SW 1271 (cell line): ENCODE measurements at regions not wholly inside any gene's neighbourhood (a gene's known extent, or its start where the extent isn't known, plus 50 kb on each side); places are given as distances from the start of the nearest gene placed in this dataset.

Experiments used
- DNase-seq, 2 experiments: peaks; one replicate each; lab custom pipeline; 2025; lab: John Stamatoyannopoulos, UW

DNA sequence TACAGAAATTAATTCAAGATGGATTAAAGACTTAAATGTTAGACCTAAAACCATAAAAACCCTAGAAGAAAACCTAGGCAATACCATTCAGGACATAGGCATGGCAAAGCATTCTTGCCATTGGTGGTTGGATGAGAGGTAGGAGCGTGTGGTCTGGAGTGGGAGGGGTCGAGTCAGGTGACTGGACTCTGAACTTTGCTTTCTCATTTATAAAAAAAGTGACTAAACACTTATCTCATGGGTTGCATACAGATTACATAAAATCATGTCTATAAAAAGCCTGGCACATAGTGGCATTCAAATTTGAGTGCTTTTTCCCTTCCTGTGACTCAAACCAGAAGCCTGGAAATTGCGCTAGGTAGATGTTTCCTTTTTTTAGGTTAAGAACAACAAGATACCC lies 159.7 kb upstream of the SHISA6 start:
- DNase-seq = no peak

DNA sequence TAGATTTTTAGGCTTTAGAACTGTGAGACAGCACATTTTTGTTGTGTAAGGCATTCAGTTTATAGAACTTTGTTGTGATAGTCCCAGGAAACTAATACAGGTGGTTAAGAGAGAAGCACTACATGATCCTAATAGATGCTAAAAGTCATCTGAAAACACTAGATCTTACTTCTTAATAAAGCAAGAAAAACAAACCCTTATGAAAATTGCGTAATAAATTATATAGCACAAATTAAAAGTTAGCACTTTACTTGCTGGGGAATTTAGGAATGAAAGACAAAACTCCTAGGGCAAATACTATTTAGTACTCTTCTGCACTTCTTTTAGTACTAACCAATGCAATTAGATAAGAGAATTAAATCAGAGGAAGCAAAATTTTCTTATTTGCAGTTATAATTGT lies 163.3 kb upstream of the SHISA6 start:
- no peak for DNase-seq

DNA sequence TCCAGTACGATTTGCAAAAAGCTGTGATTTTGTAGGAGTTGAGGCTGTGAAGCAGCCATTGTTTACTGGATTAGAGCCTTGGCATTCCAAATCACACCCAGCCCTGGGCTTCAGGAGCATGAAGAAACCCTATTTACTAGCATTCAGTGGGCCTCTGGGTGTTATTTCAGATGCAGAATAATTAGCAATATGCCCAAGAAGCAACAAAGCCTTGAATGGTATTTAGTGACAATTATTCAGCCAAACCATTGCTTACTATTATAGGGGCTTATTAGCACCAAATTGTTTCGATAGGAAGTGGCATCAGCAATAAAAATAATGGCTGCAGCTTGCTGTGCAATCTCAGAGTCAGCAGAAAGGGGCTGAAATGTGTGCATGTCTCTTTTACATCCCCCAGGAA lies 166.6 kb upstream of the SHISA6 start:
- DNase-seq = no peak

DNA sequence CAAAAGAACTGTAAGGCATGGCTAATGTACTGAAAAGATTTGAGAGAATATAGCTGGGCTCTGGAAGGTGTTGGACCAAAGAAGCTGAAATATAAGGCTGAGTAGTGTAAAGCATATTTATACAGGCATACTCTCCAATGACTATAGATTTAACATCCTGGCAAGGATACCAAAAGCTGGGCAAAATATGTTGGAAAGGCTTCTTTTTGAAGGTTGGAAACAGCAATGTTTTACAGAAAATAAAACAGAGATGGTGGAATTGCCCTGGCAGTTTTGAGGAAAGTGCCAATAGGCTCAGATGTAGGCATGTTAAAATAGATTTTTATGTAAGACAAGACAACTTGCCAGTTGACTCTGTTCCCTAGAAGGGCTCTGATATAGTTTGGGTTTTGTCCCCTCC lies 184.1 kb upstream of the SHISA6 start:
- no peak for DNase-seq

DNA sequence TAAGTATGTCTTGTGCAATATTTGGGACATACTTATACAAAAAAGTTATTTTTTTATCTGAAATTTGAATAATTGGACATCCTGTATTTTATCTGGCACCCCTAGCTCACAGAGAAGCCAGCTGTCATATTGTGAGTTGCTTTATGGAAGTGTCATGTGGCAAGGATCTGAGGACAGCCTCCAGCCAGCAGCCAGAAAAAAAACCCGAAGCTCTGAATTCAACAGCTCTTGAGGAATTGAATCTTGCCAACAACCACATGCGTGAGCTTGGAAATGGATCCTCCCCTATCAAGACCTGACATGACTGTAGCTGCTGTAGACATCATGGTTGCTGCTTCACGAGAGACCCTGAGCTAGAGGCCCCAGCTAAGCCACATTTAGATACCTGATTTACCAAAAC lies 187.2 kb upstream of the SHISA6 start:
- no peak for DNase-seq

DNA sequence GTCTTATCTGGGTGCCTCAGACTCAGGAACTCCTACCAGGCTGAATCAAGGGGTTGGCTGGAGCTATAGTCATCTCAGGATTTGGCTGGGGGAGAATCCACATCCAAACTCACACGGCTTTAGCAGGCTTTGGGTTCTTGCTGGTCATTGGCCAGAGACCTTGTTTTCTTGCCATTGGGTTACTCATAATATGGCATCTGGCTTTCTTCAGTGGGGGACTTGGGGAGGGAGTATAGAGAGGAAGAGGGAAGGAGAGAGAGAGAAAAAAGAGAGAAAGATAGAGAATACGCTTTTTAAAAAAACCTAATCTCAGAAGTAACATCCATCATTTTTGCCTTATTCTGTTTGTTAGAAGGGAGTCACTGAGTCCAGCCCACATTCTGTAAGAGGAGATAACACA lies 191.5 kb upstream of the SHISA6 start:
- DNase-seq = no peak

DNA sequence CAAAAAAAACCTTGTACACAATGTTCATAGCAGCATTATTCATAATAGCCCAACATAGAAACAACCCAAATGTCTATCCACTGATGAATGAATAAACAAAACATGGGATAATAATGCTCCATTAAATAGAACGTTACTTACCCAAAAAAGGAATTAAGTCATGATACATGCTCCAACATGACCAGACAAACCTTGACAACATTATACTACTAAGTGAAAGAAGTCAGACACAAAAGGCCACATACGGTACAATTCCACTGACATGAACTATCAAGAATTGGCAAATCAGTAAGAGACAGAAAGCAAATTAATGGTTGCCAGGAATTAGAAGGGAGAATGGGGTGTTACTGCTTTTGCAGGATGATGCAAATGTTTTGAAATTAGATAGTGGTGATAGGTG lies 193.8 kb upstream of the SHISA6 start:
- no peak for DNase-seq

DNA sequence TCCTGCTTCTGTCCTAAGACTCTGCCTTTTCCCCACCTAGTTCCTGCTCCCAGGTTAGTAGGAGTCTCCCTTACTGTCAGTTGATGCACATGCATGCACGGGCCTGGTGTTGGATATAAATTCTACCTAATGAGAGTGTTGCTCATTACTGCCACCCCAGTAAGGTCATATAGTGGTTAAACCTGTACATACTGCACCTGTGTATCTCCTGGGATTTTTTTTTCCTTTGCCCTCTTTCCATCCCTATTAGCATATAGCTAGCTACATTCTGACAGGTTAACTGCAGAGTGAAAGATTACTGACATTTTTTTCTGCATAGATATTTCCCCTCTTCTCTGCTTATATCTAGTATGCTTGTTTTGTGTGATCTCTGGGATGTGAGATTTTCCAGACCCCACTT lies 201.5 kb upstream of the PIRT start:
- DNase-seq = no peak

DNA sequence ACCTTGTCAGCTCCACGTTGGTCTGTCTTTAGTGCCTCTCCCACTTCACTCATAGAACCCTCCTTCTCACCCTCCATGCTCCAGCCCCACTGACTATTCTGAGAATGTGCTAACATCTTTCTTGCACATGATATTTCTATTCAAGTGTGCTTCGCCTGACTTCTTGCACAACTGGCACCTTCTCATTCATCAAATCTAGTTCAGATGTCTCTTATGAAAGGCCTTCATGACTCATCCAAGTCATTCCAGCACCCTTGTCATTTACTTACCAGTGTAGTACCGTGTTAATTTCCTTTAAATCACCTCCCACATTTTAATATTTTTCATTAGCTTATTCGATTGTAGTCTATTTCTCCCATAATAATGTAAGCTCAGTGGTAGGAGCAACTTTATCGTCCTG lies 197.8 kb upstream of the PIRT start:
- DNase-seq = no peak

DNA sequence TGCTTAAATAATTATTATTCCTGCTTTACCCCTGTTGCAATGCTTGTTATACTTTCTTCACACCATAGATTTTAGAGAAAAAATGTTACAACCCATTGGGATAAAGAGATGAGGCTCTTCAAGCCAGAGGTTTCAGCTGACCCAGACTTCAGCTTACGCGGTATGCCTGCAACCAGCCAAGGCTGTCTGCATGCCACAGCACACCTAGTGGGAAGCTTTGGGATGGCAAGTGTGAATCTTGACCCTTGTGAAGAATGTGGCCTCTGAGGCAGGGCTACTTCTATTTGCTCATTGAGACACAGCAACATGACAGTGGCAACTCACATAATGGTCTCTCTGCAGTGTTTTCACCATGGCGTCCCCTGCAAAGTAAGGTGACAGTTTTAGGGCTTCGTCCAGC lies 193.9 kb upstream of the PIRT start:
- no peak for DNase-seq

DNA sequence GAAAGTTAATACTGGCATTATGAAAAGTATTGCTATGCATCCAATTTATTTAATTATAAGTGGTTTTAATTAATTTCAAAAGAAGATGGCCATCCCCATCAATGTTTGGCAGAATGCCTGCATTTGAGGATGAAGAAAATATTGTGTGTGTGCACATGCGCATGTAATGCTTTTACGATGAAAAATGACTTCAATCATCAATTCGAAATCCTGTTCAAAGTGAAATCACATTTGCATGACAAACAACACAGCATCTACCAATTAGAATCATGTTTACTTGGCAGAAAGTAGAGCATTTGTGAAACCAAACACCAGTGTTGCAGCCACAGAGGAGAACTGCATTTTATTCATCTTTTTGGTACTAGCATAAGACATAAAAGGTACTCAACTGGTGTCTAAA lies 191.9 kb upstream of the PIRT start:
- DNase-seq = no peak

DNA sequence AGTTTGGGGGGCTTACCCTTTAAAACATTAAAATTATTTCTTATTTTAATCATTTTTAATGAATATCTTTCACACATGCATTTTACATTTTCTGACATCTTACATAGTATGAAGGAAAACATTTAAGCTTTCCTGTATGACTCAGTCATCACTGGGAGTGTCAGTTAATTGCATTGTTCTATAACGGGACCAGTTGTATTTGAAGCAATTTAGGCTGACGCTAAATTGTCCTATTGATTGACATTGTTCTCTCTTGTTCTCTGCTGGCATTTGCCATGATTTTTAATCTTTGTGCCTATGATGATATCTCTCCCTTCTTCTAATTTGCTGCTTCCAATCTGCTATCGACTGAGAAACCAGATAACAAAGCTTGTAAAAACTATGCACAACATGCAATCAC lies 190.5 kb upstream of the PIRT start:
- DNase-seq = no peak

DNA sequence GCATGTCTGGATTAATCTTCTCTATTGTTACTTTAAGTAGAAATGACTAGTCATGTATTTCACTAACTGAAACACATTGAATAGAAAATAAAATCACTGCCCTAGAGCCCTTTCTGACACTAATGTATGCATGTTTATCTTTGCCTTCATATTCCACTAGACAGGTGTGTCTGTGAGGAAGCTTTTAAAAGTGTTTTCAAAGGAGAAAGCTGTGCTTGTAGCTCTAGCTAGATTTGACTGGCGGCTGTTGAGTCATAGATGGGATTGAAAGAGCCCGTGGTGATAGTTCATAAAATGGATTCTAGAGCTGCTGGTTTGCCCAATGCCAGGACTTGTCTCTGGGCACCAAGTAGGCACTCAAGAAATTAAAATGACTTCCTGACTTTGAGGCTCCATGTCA lies 189.0 kb upstream of the PIRT start:
- no peak for DNase-seq

DNA sequence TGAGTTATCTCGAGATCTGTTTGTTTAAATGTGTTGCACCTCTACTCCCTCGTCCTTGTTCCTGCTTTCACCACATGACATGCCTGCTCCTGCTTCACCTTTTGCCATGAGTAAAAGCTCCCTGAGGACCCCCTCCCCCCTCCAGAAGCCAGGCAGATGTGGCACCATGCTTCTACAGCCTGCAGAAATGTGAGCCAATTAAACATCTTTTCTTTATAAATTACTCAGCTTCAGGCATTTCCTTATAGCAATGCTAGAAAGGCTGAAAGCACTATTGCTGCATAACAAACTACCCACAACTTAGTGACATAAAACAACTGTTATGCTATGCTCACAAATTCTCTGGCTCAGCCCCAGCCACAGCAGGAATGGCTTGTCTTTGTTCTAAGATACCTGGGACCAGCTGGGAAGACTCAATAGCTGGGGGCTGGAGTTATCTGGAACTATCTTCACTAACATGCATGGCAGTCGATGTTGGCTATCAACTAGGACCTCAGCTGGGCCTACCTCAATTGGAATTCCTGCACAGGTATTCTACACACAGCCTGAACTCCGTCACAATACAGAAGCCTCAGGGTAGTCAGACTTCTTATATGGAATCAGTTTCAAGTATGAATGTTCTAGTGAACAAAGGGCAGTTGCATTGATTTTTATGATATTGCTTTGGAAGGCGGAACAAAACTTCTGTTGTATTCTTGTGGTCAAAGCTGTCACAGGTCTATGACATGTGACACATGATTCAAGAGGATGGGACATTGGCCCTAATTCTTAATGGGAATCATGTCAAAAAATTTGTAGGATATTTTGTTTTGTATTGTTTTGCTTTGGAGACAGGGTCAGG lies 186.0 kb upstream of the PIRT start:
- no peak for DNase-seq

DNA sequence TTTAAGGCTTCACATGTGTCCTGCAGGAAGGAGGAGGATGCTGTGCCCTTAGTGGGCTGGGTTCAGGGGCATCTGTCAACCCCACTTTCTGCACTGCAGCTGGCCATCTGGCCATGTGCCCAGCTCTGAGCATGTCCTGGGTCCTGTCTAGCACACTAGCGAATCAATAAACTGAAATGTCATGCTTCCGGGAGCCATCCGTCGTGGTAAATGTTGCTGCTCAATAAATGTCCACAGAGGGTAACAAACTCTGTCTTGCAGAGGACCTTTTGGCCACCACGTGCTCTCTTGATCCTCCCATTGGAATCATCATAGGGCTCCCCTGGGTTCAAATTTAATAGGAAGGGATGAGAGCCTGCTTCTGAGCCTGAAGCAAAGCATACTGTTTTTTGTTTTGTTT lies 168.6 kb upstream of the PIRT start:
- no peak for DNase-seq

DNA sequence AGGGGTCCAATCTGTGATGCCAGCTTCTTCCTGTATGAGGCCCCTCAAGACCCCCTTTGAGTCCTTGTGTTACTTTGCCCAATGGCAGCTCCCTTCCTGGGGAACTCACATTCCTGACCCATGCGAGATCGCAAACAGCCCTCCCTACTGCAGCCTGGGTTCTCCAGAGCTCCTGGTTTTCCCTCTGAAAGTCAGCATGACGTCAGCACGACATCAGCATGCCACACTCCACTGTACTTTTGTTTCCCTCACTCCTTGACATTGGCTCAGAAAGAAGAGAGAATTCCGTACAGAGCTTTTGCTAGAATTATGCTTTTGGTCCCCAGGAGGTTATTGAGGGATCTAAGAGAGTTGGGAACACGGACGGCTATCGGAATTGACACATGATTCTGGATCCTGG lies 168.1 kb upstream of the PIRT start:
- no peak for DNase-seq

DNA sequence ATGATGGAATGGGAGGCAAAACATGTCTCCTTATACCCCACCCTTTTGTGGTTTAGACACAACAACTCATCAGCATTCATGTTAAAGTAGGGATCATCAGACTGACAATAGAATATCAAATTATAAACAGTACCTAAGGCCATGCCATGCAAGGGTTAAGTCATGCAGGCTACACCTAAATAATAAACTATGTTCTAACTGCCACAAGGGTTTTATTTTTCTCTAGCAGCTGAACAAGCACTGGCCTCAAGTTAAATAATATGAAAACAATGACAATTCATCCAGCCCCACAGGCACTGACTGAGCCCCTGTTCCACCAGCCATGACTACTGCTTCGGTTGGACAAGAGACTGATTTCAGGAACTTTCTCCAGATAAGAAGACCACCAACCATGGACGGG lies 164.5 kb upstream of the PIRT start:
- DNase-seq = no peak

DNA sequence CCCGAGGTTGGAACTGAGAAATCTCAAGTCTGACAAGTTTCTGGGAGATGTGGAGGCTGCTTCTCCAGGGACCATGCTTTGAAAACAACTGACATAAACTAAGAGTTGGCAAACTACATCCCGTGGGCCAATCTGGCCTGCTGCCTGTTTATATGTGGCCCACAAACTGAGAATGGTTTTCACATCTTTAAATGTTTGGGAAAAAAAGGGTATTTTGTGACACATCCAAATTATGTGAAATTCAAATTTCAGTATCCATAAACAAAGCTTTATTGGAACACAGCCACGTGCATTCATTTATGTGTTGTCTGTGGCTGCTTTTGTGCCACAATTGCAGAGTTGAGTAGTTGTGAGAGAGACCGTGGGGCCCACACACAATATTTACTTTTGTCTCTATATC lies 163.8 kb upstream of the PIRT start:
- DNase-seq = no peak

DNA sequence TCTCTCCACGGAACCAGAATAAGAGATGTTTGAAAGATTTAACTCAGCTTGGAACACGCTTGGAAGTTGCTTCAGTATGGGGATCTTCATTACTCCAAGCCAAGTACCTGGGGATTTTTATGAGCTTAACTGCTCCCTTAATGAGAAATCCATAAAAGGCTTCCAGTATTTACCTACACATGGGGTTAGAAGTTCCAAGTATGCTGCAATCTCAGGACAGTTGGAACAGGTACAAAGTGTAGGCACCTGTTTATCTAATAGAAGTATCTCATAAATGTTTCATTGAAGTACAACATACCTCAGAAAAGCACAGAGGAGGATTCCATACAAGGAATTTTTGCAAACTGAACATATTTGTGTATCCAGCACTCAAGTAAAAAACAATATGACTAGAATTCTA lies 161.6 kb upstream of the PIRT start:
- DNase-seq = no peak

DNA sequence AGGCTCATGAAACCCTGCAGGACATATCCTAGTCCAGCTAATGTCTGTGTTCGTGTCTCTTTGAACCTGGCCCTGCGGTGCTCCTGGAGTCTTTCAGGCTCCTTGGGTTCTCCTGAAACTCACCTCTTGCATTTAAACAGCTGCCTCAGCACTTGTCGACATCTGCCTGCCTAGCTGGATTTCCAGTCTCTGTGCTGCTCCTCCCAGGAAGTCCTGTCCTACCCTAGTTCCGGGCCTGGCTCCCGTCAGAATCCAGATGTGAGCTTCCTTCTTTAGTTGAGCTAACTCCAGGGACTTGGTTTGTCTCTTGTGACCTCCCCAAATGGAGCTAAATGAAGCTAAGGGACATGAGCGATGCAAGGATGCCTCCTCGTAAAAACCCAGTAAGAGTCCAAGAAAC lies 155.2 kb upstream of the PIRT start:
- DNase-seq = no peak

DNA sequence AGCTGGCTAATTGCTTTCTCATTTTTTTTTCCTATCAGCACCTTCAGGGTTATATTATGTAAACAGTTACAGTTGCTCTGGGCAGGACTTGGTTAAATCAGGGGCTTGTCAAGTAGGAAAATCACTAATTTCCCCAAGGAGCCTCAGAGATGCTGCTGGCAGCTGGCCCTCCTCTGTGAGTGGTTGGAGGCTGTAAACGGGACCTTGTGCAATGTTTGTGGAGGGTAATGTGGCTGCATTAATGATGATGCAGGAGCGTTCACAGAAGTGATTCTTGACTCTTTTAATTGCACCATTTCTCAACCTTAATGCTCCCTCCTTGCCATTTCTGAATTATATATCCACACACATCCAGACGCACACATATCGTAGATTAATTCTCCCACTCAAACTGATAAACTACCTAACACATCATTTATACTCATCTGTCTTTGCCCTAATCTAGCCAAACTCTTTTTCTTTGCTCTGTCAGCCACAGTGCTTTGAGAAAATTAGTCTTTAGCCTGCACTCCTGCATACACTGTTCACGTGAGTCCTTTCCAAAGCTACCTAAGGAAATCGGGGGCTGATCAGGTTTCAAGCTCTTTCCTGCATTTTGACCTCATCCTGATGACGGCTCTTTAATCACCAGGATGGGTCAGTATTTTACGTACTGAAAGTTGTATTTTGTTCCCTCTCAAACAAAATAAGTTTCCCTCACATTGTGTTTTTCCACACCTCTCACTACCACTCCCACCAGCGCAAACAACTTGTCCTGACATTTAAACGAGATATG lies 154.4 kb upstream of the PIRT start:
- no peak for DNase-seq

DNA sequence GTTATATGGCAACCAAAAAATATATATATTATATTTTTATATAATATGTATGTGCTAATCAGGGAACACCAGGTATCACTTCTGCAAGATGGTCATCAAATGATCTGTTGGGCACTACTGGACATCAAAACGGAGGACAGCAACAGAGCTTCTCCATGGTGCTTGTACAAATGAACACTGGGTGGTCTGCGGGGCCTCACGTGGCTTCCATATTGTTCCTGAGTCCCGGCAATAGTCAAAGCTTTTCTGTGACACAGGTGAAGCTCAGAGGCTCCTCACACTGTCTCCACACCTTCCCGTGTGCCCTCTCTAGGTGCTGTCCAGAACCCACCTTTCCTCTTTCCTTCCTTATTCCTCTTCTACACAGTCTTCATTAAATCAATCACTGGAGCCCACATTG lies 149.9 kb upstream of the PIRT start:
- DNase-seq = no peak

DNA sequence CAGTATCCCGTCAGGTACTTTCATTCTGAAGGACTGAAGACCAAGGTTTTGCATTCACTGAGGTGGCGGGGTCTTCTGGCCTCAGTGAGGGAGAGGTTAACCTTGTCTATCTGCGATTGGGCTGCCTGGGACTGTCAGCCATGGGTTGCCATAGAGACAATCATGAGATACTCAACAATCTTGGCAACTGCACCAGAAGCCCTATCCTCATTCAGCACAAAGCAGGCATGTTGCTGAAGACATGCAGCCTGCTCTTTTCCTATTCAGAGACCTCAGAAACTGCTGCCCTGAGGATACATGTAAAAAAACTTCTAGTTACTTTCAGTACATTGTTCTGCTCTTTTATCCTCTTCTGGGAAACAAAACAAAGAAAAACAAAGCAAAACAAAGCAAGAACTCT lies 146.3 kb upstream of the PIRT start:
- DNase-seq = no peak

DNA sequence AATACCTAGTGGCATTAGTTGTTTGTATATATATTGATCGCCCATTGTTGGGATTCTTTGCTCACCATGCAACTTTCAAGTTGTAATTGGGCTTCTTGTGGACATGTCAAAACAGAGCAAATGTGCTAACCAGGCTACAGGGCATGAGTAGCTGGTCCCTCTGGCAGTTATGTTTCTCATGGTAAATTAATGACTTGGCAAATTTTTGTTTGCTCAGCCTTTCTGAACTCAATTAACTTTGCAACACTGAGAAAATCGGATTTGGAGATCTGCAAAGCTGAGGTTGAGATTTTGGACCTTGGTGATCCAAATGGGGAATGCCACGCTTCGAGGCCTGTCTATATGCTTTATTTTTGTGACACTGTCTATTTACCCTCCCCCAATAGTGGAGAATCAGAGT lies 138.5 kb upstream of the PIRT start:
- DNase-seq = no peak
